ENCODE measurements at regions not wholly inside any gene's neighbourhood (a gene's known extent, or its start where the extent isn't known, plus 50 kb on each side); places are given as distances from the start of the nearest gene placed in this dataset.

DNA sequence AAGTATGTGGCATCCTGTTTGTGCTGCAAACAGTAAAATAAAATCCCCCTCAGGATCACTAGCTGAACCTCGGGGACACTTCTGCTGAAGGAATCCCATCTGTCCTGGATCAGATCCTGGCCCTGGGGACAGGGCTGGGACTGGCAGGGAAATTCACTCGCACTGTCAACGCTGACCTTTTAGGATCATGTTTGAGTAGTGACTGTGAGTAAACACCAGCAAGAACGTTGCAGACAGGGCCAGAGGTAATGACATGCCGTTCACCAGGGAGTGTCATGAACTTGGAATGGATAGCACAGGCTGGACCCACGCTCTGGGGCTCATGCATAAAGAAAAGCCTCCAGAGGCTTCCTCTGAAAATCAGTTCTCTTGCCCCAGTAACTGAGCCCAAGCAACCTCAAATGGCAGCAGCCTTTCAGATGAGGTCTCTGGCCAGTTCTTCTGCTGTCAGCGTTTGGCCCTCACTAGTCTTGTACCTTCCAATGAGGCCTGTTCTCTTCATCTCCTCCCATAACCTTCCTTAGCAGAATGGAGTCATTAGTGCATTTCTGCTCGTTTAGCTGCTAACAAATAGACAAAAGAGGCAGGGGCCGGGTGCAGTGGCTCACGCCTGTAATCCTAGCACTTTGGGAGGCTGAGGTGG, 51.0 kb upstream of the BARX2 start:
- no peak for DNase-seq (ENCODE audit: low spot score)

- DNase-seq (ENCODE audit: low spot score) = peak; percentile 59
Measured at GRCh38 chr11:129323896-129324502, 51.6 kb upstream of the BARX2 start.

DNA sequence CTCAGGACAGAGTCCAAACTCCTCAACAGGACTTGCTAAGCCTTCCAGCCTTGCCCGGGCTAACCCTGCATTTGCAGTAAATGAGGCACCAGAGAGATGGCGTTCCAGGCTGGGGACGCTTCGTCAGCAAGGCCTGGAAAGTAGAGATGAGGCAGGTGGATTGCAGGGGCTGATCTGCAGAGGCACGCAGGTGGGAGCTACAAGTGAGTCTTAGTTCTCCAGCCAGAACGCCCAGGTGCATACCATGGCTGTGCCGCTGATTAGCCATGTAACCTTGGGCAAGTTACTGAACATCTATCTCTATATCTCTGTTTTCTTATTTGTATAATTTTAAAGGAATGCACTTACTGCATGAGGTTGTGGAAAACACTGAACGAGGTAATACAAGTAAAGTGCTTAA, 52.7 kb upstream of the BARX2 start:
- no peak for DNase-seq (ENCODE audit: low spot score)

- no peak for DNase-seq (ENCODE audit: low spot score)
Measured at GRCh38 chr11:129321076-129321475, 54.6 kb upstream of the BARX2 start.

DNA sequence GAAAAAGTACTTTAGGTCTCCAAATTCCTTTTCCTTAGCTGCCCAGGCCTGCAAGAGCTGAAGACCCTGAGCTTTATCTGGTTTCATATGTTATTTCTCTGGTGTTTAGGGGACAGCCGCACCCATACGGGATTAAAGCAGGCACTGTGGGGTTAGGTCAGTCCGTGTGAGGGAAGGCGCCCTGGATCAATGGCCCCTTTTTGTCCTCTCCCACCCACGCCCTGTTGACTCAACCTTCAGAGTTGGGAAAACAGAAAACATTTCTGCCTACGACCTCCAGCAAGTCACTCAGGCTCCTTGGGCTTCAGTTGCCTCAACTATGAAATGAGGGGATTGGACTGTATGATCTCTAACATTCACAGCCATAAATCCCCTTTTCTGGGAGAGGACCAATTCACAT, 55.2 kb upstream of the BARX2 start:
- DNase-seq (ENCODE audit: low spot score) = no peak

GRCh38 chr11:129319751-129320150, 55.9 kb upstream of the BARX2 start:
- DNase-seq (ENCODE audit: low spot score) = no peak

GRCh38 chr11:129319201-129319600, 56.4 kb upstream of the BARX2 start:
- no peak for DNase-seq (ENCODE audit: low spot score)

DNA sequence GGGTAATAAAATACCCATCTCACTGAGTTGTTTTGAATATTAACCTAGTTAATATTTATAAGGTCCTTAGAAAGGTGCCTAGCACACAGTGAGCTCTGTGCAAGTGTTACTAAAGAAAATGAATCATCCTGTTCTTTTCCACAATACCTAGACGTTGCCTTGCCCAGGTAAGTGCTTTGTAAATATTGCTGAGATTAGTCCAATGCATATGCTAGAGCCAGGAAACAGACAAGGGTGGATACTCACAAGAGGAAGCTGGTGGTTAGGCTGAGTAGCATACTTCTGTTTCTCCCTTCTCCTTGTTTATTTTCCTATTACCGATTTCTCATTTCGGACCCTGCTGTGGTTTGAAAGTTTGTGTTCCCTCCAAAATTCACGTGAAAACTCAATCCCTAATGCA, 58.1 kb upstream of the BARX2 start:
- DNase-seq (ENCODE audit: low spot score) = peak; percentile 29

GRCh38 chr11:129316781-129317180, 58.9 kb upstream of the BARX2 start:
- DNase-seq (ENCODE audit: low spot score) = no peak

GRCh38 chr11:129315781-129316579, 59.7 kb upstream of the BARX2 start:
- DNase-seq (ENCODE audit: low spot score) = no peak

DNA sequence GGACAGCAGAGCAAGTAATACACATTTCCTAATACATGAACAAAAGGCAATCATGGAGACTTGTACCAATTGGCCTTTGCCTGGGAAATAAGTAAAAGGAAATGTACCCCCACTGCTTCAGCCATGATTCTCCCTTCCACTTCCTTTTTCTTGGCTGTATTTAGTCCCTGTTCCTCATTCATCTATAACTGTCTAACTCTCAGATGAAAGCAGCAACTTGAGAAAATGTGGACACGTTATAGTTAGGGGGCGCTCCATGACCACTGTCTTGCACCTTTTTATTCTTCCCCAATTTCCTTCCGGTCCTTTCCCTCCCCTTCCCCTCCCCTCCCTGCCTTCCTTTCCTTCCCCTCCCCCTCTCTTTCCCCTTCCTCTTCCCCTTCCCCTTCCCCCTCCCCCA, 61.3 kb upstream of the BARX2 start:
- peak; percentile 49 for DNase-seq (ENCODE audit: low spot score)

DNA sequence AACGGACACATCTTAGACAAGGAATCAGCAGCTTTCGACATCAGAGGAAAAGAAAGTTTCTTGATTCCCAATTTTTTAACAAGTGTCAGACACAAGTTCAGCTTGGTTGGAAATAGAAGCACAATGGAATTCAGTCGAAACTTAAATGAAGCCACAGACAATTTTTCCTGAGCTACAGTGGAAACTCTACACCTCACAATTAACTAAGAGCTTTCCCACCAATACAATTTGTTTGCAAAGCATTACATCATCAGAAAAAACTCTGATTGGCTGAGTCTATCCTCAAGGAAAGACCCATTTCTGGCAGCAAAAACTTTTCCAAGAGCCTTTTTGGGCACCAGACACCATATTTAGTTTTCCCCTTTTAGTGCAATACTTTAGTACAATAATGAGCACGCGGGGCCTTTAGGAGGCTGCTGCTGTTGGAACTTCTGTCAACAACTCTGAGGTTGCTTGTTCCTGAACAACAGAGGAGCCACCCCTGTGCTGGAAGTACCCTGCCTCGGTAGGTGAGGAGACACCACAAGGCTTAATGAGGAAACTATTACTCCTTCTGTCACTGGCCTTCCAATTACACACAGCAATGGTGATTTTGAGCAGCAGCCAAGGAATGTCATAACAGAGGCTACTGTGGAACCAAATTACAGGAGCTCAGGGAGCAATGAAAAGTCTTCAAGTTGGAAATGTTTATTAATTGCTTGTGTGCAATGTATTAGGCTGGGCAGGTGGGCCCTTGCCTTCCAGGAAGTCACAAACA, 61.9 kb upstream of the BARX2 start:
- no peak for DNase-seq (ENCODE audit: low spot score)

DNA sequence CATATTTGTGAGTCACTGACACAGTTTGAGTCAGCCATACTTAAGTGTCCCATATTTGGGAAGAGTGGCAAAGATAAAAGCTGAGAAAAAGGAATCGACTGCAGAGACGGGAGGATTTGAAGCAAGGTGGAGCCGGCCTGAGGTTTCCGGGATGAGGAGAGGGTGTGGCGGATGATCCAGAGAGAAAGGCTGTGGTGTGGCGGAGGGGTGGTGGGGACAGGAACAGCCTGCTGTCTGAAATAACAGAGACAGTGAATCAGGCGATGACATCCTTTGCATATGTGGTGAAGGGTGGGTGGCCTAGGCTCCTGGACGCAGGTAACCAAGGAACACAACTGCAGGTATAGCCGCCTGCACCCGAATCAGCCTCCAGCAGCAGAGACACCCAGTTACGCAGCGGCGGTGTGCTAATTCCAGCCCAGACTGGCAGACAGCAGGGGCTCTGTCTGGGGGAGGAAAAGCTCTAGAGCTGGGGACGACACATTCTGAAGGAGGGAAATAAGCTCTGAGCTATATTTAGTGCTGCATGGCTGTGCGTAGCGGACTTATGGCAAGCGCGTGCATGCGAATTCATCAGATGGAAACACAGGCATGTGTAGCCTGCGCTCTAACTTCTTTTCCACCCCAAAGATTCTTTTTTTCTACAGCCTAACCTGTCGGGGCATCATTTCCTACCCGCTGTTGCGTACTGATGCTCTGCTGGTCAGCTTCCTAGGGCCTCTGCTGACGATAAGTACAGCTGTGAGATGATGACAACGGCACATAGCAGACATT, 62.7 kb upstream of the BARX2 start:
- no peak for DNase-seq (ENCODE audit: low spot score)

GRCh38 chr11:129308241-129308865, 67.3 kb upstream of the BARX2 start:
- no peak for DNase-seq (ENCODE audit: low spot score)

- DNase-seq (ENCODE audit: low spot score) = no peak
Measured at GRCh38 chr11:129307162-129307561, 68.5 kb upstream of the BARX2 start.

- no peak for DNase-seq (ENCODE audit: low spot score)
Measured at GRCh38 chr11:129302386-129303101, 73.1 kb upstream of the BARX2 start.

- DNase-seq (ENCODE audit: low spot score) = no peak
Measured at GRCh38 chr11:129300099-129300498, 75.5 kb upstream of the BARX2 start.

DNA sequence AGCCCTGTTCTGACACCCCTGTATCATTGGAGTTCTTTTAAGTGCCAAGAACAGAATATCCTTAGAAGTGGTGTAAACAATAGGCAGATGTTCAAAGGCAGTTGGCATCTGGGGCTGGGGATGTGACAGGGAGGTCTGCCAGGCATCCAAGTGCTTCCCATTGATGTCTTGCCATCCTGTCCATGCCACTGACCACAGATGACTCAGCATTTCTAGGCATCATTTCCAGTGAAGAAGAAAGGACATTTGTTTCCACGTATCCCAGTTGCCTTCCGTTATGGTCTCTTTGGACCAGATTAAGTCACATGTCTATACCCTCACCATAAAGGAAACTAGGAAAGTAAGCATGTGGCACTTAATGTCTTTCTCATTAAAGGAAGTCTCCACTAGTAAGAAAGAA, 76.7 kb upstream of the BARX2 start:
- peak; percentile 60 for DNase-seq (ENCODE audit: low spot score)

DNA sequence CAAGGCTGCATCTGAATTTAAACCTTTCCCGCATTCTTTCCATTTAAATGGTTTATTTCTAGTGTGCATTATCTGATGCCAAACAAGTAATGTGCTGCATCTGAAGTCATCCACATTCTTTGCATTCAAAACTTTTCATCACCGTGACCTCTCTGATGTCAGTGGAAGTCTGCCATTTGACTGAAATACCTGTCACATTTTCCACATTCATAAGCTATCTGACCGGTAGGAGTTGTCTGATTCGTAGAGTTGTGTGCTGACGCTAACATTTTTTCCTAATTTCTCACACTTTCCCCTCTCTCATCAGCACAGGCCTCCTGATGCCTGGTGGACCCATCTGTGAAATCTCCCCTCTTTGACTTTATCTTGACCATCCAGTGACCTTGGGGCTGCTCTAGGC, 79.9 kb upstream of the BARX2 start:
- DNase-seq (ENCODE audit: low spot score) = no peak

DNA sequence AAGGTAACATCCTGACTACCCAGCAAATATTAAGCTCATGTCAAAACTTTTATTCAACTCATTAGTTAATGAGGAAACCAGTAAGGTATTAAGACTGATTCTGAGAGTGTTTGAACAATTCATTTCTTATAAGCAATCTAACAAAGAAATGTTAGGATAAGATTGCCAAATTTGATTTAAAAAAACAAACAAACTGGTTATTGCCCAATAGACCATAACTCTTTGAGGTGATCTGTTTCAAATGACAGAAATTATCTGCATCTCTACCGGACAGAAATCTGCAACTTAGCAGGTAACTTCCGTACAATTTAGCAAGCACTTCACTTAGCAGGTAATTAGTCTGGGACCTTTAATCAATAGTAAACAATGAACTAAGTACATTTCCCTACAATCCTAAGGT, 82.9 kb upstream of the BARX2 start:
- DNase-seq (ENCODE audit: low spot score) = no peak

- no peak for DNase-seq (ENCODE audit: low spot score)
Measured at GRCh38 chr11:129292092-129292491, 83.6 kb upstream of the BARX2 start.
